Testis (tissue), 2 donors: ENCODE measurements at regions not wholly inside any gene's neighbourhood (a gene's known extent, or its start where the extent isn't known, plus 50 kb on each side); places are given as distances from the start of the nearest gene placed in this dataset.

ENCODE experiments used
- DNase-seq: peaks from one replicate; pipeline ENCODE4 v3.0.0-alpha.2; 2019
- H3K27ac ChIP-seq, 2 donors: fragments of 200-600 bp; sonication (generic); one replicate each; pipeline ENCODE4 v1.5.1; 2019
- H3K27me3 ChIP-seq: fragments of 200-600 bp; sonication (generic); one replicate; pipeline ENCODE4 v1.5.1; 2019
- H3K36me3 ChIP-seq: fragments of 200-600 bp; sonication (generic); one replicate; pipeline ENCODE4 v1.5.1; 2017; ENCODE audit warnings: low read depth; ENCODE audit errors: missing control alignments
- H3K4me1 ChIP-seq: fragments of 200-600 bp; sonication (generic); one replicate; pipeline ENCODE4 v1.5.1; 2019
- H3K4me3 ChIP-seq, 2 donors: fragments of 200-600 bp; sonication (generic); one replicate each; pipeline ENCODE4 v1.5.1; 2017 to 2019
- H3K9me3 ChIP-seq: fragments of 200-600 bp; sonication (generic); one replicate; pipeline ENCODE4 v1.5.1; 2017
- CTCF ChIP-seq, 3 experiments: fragments of 450-650 bp in 2 of 3; fragments of 200-600 bp in 1 of 3; sonication (generic) in 1 of 3; IDR thresholded peaks; one replicate each; pipeline ENCODE4 v1.5.1; 2016 to 2019; ENCODE audit warnings: antibody characterized with exemption in 3 of 3, mild to moderate bottlenecking in 2 of 3, moderate library complexity in 1 of 3
- POLR2A ChIP-seq: fragments of 450-650 bp; IDR thresholded peaks from one replicate; pipeline ENCODE4 v1.6.1; 2017; ENCODE audit warnings: antibody characterized with exemption, mild to moderate bottlenecking, moderate library complexity
- WGBS, 2 donors: methylation state at CpG; one replicate each; pipeline ENCODE4 v1.1.5; 2018; 5-methylcytosine and 5-hydroxymethylcytosine counted together
- intact Hi-C: fragments of 100-400 bp; cut with DNase I; formaldehyde crosslinking; loops from one replicate; pipeline ENCODE4 v1.15.1; 2023; ENCODE audit warnings: low total_unique reads

DNA sequence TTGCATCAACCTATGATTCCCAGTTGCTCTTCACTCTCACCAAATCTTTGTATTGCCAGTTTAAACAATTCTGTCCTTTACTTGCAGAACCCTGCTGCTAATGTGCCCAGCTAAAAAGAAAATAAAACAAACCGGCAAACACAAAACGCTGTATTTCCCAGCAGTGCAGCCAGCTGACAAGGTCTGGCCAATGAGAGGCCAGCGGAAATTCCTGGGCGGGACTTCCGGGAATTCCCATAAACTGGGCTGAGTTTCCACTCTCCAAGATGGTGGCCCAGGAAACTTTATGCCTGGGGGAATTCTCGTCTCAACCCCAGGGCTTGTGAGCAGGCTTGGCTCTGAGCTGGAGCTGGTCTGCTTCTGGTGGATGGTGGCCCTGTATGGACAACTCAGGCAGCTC, 807.3 kb upstream of the TMEM132C start:
- Histone ChIP-seq H3K9me3 (no peaks in the 10 kb centered on the region), H3K4me3 (peak overlapping the region; percentile 17 to 22), H3K36me3 (no peaks in the 10 kb centered on the region), H3K27me3 (no peaks in the 10 kb centered on the region), H3K27ac (no peak overlapping the region), H3K4me1 (peaks cover 4% of the 10 kb centered on the region)
- intact Hi-C loops, result no loop called here
- 50 to 68% methylated on average over 6 of the region's 6 CpGs for WGBS, 2 donors
- TF ChIP-seq CTCF (IDR thresholded peaks at IDR 0.05) (no peak), POLR2A (no peak)
- DNase-seq, result peak; percentile 76

DNA sequence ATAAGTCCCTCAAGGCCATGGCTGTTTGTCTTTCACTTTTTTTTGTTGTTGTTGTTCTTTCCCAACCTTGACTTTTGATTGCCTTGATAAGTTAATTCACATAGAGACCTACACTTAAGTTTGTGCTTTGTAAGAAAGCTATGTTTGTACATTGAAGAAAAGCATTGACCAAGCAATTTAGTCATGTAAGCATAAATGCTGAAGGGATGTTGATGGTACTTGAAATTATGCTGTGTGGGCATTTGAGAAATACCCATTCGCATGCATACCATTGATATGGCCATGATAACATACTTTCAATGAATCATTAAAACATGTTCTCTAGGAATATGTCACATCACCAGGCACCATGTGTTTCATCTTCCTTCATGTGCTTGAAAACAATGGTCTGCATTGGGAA, 803.7 kb upstream of the TMEM132C start:
- intact Hi-C loops, result no loop called here
- H3K27ac ChIP-seq, result no peak overlapping the region
- no peak for DNase-seq
- H3K4me1 ChIP-seq, result no peaks in the 10 kb centered on the region
- WGBS, 2 donors, result 94 to 100% methylated on average over 1 of the region's 1 CpG
- no peak overlapping the region for H3K4me3 ChIP-seq
- H3K27me3 ChIP-seq, result no peaks in the 10 kb centered on the region
- no peaks in the 10 kb centered on the region for H3K36me3 ChIP-seq
- no peak for TF ChIP-seq POLR2A
- TF ChIP-seq CTCF (IDR thresholded peaks at IDR 0.05), result no peak
- no peaks in the 10 kb centered on the region for H3K9me3 ChIP-seq

- TF ChIP-seq CTCF (IDR thresholded peaks at IDR 0.05), result no peak
- H3K4me1 ChIP-seq, result no peaks in the 10 kb centered on the region
- H3K4me3 ChIP-seq, result no peak overlapping the region
- H3K36me3 ChIP-seq, result no peaks in the 10 kb centered on the region
- no peak for DNase-seq
- no peak overlapping the region for H3K27ac ChIP-seq
- intact Hi-C loops, result no loop called here
- H3K9me3 ChIP-seq, result no peaks in the 10 kb centered on the region
- 89 to 95% methylated on average over 1 of the region's 1 CpG for WGBS, 2 donors
- H3K27me3 ChIP-seq, result no peaks in the 10 kb centered on the region
Observed at GRCh38 chr12:127469331-127469730, 797.6 kb upstream of the TMEM132C start.

- Histone ChIP-seq H3K4me1 (no peaks in the 10 kb centered on the region), H3K27me3 (no peaks in the 10 kb centered on the region), H3K36me3 (no peaks in the 10 kb centered on the region), H3K27ac (no peak overlapping the region), H3K4me3 (no peak overlapping the region), H3K9me3 (no peaks in the 10 kb centered on the region)
- 93 to 94% methylated on average over 6 of the region's 6 CpGs for WGBS, 2 donors
- intact Hi-C loops, result no loop called here
- no peak for DNase-seq
- TF ChIP-seq CTCF (IDR thresholded peaks at IDR 0.05) (no peak), POLR2A (no peak)
Observed at GRCh38 chr12:127473766-127474165, 793.2 kb upstream of the TMEM132C start.

DNA sequence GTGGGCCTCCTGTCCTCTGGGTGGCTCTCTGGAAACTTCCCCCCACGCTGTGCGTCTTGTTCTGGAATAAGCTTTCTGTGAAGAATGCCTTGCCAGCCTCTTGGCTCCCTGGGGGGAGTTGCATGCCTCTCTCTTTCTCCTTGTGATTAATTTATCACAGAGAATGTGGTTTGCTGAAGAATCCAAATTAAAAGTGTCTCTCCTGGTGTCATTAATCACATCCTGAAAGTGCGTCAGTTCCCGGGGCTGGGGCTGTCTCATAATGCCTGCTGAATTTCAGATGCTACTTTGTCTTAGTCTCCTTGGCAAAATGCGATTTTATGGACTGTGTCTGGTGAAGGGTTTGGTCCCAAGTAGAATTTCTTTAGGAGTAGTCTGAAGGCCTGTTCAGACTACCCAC, 787.7 kb upstream of the TMEM132C start:
- H3K4me1 ChIP-seq, result no peaks in the 10 kb centered on the region
- 72 to 73% methylated on average over 5 of the region's 5 CpGs for WGBS, 2 donors
- no peak overlapping the region for H3K4me3 ChIP-seq
- DNase-seq, result no peak
- no peaks in the 10 kb centered on the region for H3K36me3 ChIP-seq
- TF ChIP-seq CTCF (IDR thresholded peaks at IDR 0.05) (no peak), POLR2A (no peak)
- H3K27me3 ChIP-seq, result no peaks in the 10 kb centered on the region
- no peak overlapping the region for H3K27ac ChIP-seq
- no peaks in the 10 kb centered on the region for H3K9me3 ChIP-seq
- intact Hi-C loops, result no loop called here
